GM12878 (cell line): ENCODE measurements at regions not wholly inside any gene's neighbourhood (a gene's known extent, or its start where the extent isn't known, plus 50 kb on each side); places are given as distances from the start of the nearest gene placed in this dataset.

Experiments used
- CREM ChIP-seq: IDR thresholded peaks from 2 replicates; pipeline ENCODE4 v1.6.1; 2014; ENCODE audit warnings: antibody characterized with exemption, low read depth
- FOXM1 ChIP-seq: IDR thresholded peaks from 2 replicates; pipeline ENCODE4 v1.6.1; 2012; ENCODE audit warnings: low read depth, mild to moderate bottlenecking, inconsistent platforms, low read length, moderate library complexity
- MYB ChIP-seq: fragments of 150-350 bp; IDR thresholded peaks from 2 replicates; pipeline ENCODE4 v1.6.1; 2014; ENCODE audit warnings: mild to moderate bottlenecking, low read depth, low read length, borderline replicate concordance
- NBN ChIP-seq: fragments of 450-650 bp; IDR thresholded peaks from 2 replicates; pipeline ENCODE4 v1.6.1; 2016
- NR2C2 ChIP-seq: IDR thresholded peaks from 2 replicates; pipeline ENCODE4 v1.6.1; 2011; ENCODE audit warnings: borderline replicate concordance, low read depth; ENCODE audit not compliant: control insufficient read depth, insufficient read length
- NRF1 ChIP-seq: conservative IDR thresholded peaks from 2 replicates; pipeline ENCODE4 v1.6.1; 2011; ENCODE audit warnings: mild to moderate bottlenecking, low read depth, low read length, improper control_type of control experiment
- POLR2A ChIP-seq: IDR thresholded peaks from 2 replicates; pipeline ENCODE4 v1.6.1; 2011; ENCODE audit warnings: low read depth, mild to moderate bottlenecking, low read length
- RFX5 ChIP-seq: IDR thresholded peaks from 2 replicates; pipeline ENCODE4 v1.6.1; 2011; ENCODE audit warnings: low read depth, low read length, improper control_type of control experiment
- TAF1 ChIP-seq: IDR thresholded peaks from 2 replicates; pipeline ENCODE4 v1.6.1; 2011; ENCODE audit warnings: mild to moderate bottlenecking, low read depth, low read length, borderline replicate concordance
- ZBTB11 ChIP-seq: fragments of 450-650 bp; formaldehyde crosslinking; IDR thresholded peaks from 2 replicates; pipeline ENCODE4 v1.5.0; 2022; ENCODE audit warnings: mild to moderate bottlenecking, missing genetic modification characterization
- ZNF24 ChIP-seq: fragments of 450-650 bp; IDR thresholded peaks from 2 replicates; pipeline ENCODE4 v1.6.1; 2017; ENCODE audit warnings: antibody characterized with exemption, mild to moderate bottlenecking
- TF ChIP-seq, protein P1 (sequence below): IDR thresholded peaks from 2 replicates; pipeline ENCODE4 v1.6.1; 2012; ENCODE audit warnings: low read depth, low read length, improper control_type of control experiment

GRCh38 chr15:69947394-69947793 is 150.3 kb downstream of the TLE3 start:
- no peak for TF ChIP-seq RFX5
- TF ChIP-seq, protein P1, sequence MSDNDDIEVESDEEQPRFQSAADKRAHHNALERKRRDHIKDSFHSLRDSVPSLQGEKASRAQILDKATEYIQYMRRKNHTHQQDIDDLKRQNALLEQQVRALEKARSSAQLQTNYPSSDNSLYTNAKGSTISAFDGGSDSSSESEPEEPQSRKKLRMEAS = no peak
- no peak for TF ChIP-seq NBN
- no peak for TF ChIP-seq NRF1
- TF ChIP-seq NR2C2 = no peak
- no peak for TF ChIP-seq POLR2A
- TF ChIP-seq TAF1 = no peak
- TF ChIP-seq MYB = no peak
- TF ChIP-seq ZBTB11 (CRISPR knock-in tag) = no peak
- no peak for TF ChIP-seq CREM
- no peak for TF ChIP-seq ZNF24
- no peak for TF ChIP-seq FOXM1
